NT2/D1 (cell line): ENCODE measurements at regions not wholly inside any gene's neighbourhood (a gene's known extent, or its start where the extent isn't known, plus 50 kb on each side); places are given as distances from the start of the nearest gene placed in this dataset.

ENCODE experiments used
- YY1 ChIP-seq: IDR thresholded peaks from 2 replicates; pipeline ENCODE4 v1.6.1; 2011; ENCODE audit not compliant: insufficient read length, insufficient read depth
- ZNF274 ChIP-seq: IDR thresholded peaks from 2 replicates; pipeline ENCODE4 v1.6.1; 2011; ENCODE audit warnings: mild to moderate bottlenecking, low read depth, low read length

DNA sequence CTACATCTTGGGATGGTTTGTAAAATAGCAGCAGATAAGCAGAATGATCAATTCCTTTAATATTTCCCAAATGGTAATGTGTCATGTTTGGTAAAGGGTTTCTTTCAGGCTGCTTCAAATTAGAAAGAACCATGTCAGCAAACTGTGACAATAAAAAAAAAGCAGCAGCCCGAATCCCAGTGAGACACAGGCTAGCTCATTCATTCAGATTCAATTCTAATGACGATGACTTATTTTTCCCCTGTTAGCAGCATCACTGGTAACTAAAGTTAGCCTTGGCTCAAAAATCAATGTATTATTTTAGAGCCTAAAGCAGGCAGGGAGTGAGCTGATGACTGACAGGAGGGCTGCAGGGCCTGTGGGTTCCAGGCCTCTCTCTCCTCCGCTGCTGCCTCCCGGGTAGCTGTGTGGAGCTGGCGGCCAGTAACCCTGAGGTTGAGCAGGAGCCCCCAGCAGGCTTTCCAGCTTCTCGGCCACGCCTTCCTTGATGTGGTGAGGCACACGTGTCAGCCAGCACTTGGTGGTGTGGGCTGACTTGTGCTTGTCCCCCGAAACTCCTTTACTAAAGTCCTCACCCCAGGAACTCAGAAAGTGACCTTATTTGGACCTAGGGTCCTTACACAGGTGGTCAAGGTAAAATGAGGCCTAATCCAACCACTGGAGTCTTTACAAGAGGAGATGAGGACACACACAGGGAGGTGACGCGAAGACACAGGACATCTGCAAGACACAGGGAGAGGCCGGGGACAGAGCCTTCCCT is 120.5 kb upstream of the HS6ST1 start:
- TF ChIP-seq ZNF274 (no peak), YY1 (no peak)
